HG03196 (cell line): ENCODE measurements at regions not wholly inside any gene's neighbourhood (a gene's known extent, or its start where the extent isn't known, plus 50 kb on each side); places are given as distances from the start of the nearest gene placed in this dataset.

ENCODE experiments used
- ATAC-seq: cut with Tn5 transposase; IDR thresholded peaks from one replicate; pipeline ENCODE4 v1.9.1; 2021; ENCODE audit not compliant: unreplicated experiment

GRCh38 chr3:103705641-103706040, 1270.8 kb downstream of the ZPLD1 start:
- no peak for ATAC-seq

GRCh38 chr3:103706671-103707070, 1271.9 kb downstream of the ZPLD1 start:
- no peak for ATAC-seq

GRCh38 chr3:103711670-103712069, 1276.9 kb downstream of the ZPLD1 start:
- ATAC-seq: no peak

GRCh38 chr3:103712320-103713008, 1277.6 kb downstream of the ZPLD1 start:
- ATAC-seq: no peak

GRCh38 chr3:103729547-103729946, 1294.7 kb downstream of the ZPLD1 start:
- no peak for ATAC-seq

- no peak for ATAC-seq
These were observed 1295.9 kb downstream of the ZPLD1 start for GRCh38 chr3:103730744-103731143.

GRCh38 chr3:103752986-103753385, 1318.2 kb downstream of the ZPLD1 start:
- no peak for ATAC-seq

GRCh38 chr3:103767635-103768034, 1332.8 kb downstream of the ZPLD1 start:
- ATAC-seq: no peak

GRCh38 chr3:103785017-103785416, 1350.2 kb downstream of the ZPLD1 start:
- ATAC-seq: no peak

GRCh38 chr3:103785537-103785936, 1350.7 kb downstream of the ZPLD1 start:
- no peak for ATAC-seq

- ATAC-seq: no peak
These were observed 1351.5 kb downstream of the ZPLD1 start for GRCh38 chr3:103786296-103786695.

- ATAC-seq: no peak
These were observed 1352.5 kb downstream of the ZPLD1 start for GRCh38 chr3:103787164-103787871.

- no peak for ATAC-seq
These were observed 1353.1 kb downstream of the ZPLD1 start for GRCh38 chr3:103787879-103788278.

- ATAC-seq: no peak
These were observed 1357.1 kb downstream of the ZPLD1 start for GRCh38 chr3:103791786-103792515.

GRCh38 chr3:103794656-103795055, 1359.8 kb downstream of the ZPLD1 start:
- ATAC-seq: no peak

GRCh38 chr3:103796068-103796467, 1361.3 kb downstream of the ZPLD1 start:
- ATAC-seq: no peak

GRCh38 chr3:103803787-103804186, 1369.0 kb downstream of the ZPLD1 start:
- ATAC-seq: no peak

GRCh38 chr3:103810167-103810566, 1375.4 kb downstream of the ZPLD1 start:
- ATAC-seq: no peak

- no peak for ATAC-seq
These were observed 1379.1 kb downstream of the ZPLD1 start for GRCh38 chr3:103813955-103814354.

GRCh38 chr3:103818398-103818797, 1383.6 kb downstream of the ZPLD1 start:
- no peak for ATAC-seq

GRCh38 chr3:103818800-103819199, 1384.0 kb downstream of the ZPLD1 start:
- no peak for ATAC-seq

GRCh38 chr3:103825586-103825985, 1390.8 kb downstream of the ZPLD1 start:
- no peak for ATAC-seq
